ENCODE measurements at regions not wholly inside any gene's neighbourhood (a gene's known extent, or its start where the extent isn't known, plus 50 kb on each side); places are given as distances from the start of the nearest gene placed in this dataset.
"Not testable (repeated sequence)": the region's sequence is repeated elsewhere in the genome, so short reads cannot be mapped to it uniquely, and the experiment has no call there.

GRCh38 chr11:44389963-44390605 lies 80.1 kb upstream of the ALX4 start:
- H3K4me3 Mint-ChIP-seq (ENCODE audit: low read depth, unreplicated experiment): no peak overlapping the region
- no peak for DNase-seq

GRCh38 chr11:44391004-44391403 lies 81.1 kb upstream of the ALX4 start:
- H3K4me3 Mint-ChIP-seq (ENCODE audit: low read depth, unreplicated experiment); CTCF ChIA-PET; intact Hi-C loops (cut with micrococcal nuclease; ENCODE audit: unreplicated experiment); DNase-seq; H3K27ac Mint-ChIP-seq (ENCODE audit: unreplicated experiment); H3K9me3 Mint-ChIP-seq (ENCODE audit: low read depth, unreplicated experiment); BruUV-seq (replicated peaks); H3K4me1 Mint-ChIP-seq (ENCODE audit: low read depth, unreplicated experiment); H3K36me3 Mint-ChIP-seq (ENCODE audit: insufficient read depth, unreplicated experiment): not testable (repeated sequence)
- peaks cover 71% of the 10 kb centered on the region for H3K27me3 Mint-ChIP-seq (ENCODE audit: unreplicated experiment)

More at GRCh38 chr11:44389963-44390605, 80.1 kb upstream of the ALX4 start:
- no TSS peak for BruUV-seq (replicated peaks)
- H3K4me1 Mint-ChIP-seq (ENCODE audit: low read depth, unreplicated experiment): no peaks in the 10 kb centered on the region
- no peak overlapping the region for H3K27ac Mint-ChIP-seq (ENCODE audit: unreplicated experiment)
- H3K36me3 Mint-ChIP-seq (ENCODE audit: insufficient read depth, unreplicated experiment): no peaks in the 10 kb centered on the region
- TF ChIP-seq, protein P1, sequence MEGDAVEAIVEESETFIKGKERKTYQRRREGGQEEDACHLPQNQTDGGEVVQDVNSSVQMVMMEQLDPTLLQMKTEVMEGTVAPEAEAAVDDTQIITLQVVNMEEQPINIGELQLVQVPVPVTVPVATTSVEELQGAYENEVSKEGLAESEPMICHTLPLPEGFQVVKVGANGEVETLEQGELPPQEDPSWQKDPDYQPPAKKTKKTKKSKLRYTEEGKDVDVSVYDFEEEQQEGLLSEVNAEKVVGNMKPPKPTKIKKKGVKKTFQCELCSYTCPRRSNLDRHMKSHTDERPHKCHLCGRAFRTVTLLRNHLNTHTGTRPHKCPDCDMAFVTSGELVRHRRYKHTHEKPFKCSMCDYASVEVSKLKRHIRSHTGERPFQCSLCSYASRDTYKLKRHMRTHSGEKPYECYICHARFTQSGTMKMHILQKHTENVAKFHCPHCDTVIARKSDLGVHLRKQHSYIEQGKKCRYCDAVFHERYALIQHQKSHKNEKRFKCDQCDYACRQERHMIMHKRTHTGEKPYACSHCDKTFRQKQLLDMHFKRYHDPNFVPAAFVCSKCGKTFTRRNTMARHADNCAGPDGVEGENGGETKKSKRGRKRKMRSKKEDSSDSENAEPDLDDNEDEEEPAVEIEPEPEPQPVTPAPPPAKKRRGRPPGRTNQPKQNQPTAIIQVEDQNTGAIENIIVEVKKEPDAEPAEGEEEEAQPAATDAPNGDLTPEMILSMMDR (IDR thresholded peaks at IDR 0.05; ENCODE audit: unreplicated experiment): no peak
- H3K27me3 Mint-ChIP-seq (ENCODE audit: unreplicated experiment): peaks cover 71% of the 10 kb centered on the region
- CTCF ChIA-PET: no interaction called here
- no peaks in the 10 kb centered on the region for H3K9me3 Mint-ChIP-seq (ENCODE audit: low read depth, unreplicated experiment)
- intact Hi-C loops (cut with micrococcal nuclease; ENCODE audit: unreplicated experiment): no loop called here

GRCh38 chr11:44396746-44397145 lies 86.8 kb upstream of the ALX4 start:
- CTCF ChIA-PET: interaction anchor here (1.1 kb wide), 1 partner anchor 8 kb away, joined by 4 read pairs; no protein-coding TSS in a partner anchor
- H3K36me3 Mint-ChIP-seq (ENCODE audit: insufficient read depth, unreplicated experiment); H3K4me3 Mint-ChIP-seq (ENCODE audit: low read depth, unreplicated experiment); H3K27ac Mint-ChIP-seq (ENCODE audit: unreplicated experiment); BruUV-seq (replicated peaks); intact Hi-C loops (cut with micrococcal nuclease; ENCODE audit: unreplicated experiment); DNase-seq; H3K9me3 Mint-ChIP-seq (ENCODE audit: low read depth, unreplicated experiment); H3K4me1 Mint-ChIP-seq (ENCODE audit: low read depth, unreplicated experiment): not testable (repeated sequence)
- H3K27me3 Mint-ChIP-seq (ENCODE audit: unreplicated experiment): peaks cover 67% of the 10 kb centered on the region

DNA sequence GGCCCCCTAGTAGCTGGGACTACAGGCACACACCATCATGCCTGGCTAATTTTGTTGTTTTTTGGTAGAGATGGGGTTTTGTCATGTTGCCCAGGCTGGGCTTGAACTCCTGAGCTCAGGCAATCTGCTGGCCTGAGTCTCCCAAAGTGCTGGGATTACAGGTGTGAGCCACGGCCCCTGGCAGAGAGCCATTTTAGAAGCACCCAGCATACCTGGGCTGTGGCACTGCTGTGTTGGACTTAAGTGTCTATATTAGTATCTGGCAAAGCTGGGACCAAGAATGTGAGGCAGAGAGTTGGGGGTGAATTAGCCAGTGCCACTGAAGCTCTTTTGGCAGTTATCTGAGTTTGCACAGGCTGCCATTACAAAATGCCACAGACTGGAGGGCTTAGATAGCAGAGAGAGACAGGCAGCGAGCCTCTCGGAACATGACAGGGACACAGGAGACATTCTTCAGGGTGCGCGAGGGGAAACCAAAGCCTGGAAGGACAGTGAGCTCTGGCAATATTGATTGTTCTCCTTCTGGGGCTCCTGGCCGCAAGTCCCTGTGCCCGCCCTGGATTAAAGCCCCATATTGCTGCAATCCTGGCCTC lies 87.7 kb upstream of the ALX4 start:
- H3K9me3 Mint-ChIP-seq (ENCODE audit: low read depth, unreplicated experiment): no peaks in the 10 kb centered on the region
- no peaks in the 10 kb centered on the region for H3K36me3 Mint-ChIP-seq (ENCODE audit: insufficient read depth, unreplicated experiment)
- H3K4me1 Mint-ChIP-seq (ENCODE audit: low read depth, unreplicated experiment): no peaks in the 10 kb centered on the region
- DNase-seq: no peak
- intact Hi-C loops (cut with micrococcal nuclease; ENCODE audit: unreplicated experiment): no loop called here
- CTCF ChIA-PET: no interaction called here
- TF ChIP-seq, protein P1 (IDR thresholded peaks at IDR 0.05; ENCODE audit: unreplicated experiment): no peak
- H3K27ac Mint-ChIP-seq (ENCODE audit: unreplicated experiment): no peak overlapping the region
- no peak overlapping the region for H3K4me3 Mint-ChIP-seq (ENCODE audit: low read depth, unreplicated experiment)
- H3K27me3 Mint-ChIP-seq (ENCODE audit: unreplicated experiment): peaks cover 75% of the 10 kb centered on the region
- BruUV-seq (replicated peaks): no TSS peak

DNA sequence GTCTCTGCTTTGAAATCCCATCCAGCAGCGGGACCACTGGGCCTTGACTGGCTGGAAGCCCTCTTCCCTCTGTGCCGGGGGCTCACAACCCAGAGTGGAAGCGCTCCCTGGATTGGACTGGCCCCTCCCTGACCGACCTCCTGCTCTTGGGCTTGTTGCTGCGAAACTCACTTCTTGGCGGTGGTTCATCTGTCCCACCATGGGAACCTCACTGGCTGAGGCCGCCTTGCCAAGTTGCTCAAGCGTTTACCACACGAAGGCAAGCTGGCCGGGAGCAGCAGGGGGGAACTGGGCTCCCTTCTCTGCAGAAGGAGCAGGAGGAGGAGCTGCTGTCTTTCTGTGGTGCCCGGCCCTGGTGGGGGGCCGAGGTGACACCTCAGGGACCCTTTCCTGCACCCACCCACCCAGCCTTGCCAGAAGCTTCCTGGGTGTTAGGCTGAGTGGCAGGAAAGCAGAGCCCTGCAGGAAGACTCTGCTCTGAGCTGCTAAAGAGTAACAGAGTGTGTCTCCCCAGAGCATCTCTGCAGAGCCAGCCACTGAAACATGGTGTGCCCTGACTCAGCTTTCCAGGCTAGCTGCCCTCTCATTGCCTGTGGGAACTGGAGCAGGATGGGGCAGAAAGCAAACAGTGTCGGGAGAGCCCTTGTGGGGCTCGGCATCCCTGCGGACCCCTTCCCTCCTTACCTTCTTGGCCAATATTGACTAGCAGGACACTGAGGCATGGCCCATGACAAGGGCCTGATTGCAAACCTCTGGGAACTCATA lies 88.5 kb upstream of the ALX4 start:
- H3K27ac Mint-ChIP-seq (ENCODE audit: unreplicated experiment): no peak overlapping the region
- CTCF ChIA-PET: no interaction called here
- H3K9me3 Mint-ChIP-seq (ENCODE audit: low read depth, unreplicated experiment): no peaks in the 10 kb centered on the region
- no peak overlapping the region for H3K4me3 Mint-ChIP-seq (ENCODE audit: low read depth, unreplicated experiment)
- no peaks in the 10 kb centered on the region for H3K4me1 Mint-ChIP-seq (ENCODE audit: low read depth, unreplicated experiment)
- no peaks in the 10 kb centered on the region for H3K36me3 Mint-ChIP-seq (ENCODE audit: insufficient read depth, unreplicated experiment)
- intact Hi-C loops (cut with micrococcal nuclease; ENCODE audit: unreplicated experiment): no loop called here
- peaks cover 77% of the 10 kb centered on the region for H3K27me3 Mint-ChIP-seq (ENCODE audit: unreplicated experiment)
- DNase-seq: no peak
- TF ChIP-seq, protein P1 (IDR thresholded peaks at IDR 0.05; ENCODE audit: unreplicated experiment): no peak
- no TSS peak for BruUV-seq (replicated peaks)
